Stimulated activated effector memory CD8-positive, alpha-beta T cell treated with anti-CD3 and anti-CD28 coated beads, Interleukin-12 subunit alpha, Interleukin-12 subunit beta, amount 100 ng/mL, for 72 hours (primary cell): ENCODE measurements at regions not wholly inside any gene's neighbourhood (a gene's known extent, or its start where the extent isn't known, plus 50 kb on each side); places are given as distances from the start of the nearest gene placed in this dataset.

Experiments
- ATAC-seq: fragments of 150-1000 bp; cut with Tn5 transposase; 2 replicates; pipeline ENCODE4 v1.10.0; 2021
- DNase-seq, 2 donors: peaks; one replicate each; pipeline ENCODE4 v3.0.0; 2021 to 2022; ENCODE audit warnings: low spot score in 2 of 2
- H3K27ac Mint-ChIP-seq: one replicate; pipeline ENCODE4 v1.8.0; 2022; ENCODE audit warnings: mild to moderate bottlenecking, mixed read lengths
- H3K36me3 Mint-ChIP-seq: one replicate; pipeline ENCODE4 v1.8.0; 2022; ENCODE audit warnings: mild to moderate bottlenecking, mixed read lengths
- H3K4me1 Mint-ChIP-seq: one replicate; pipeline ENCODE4 v1.8.0; 2022; ENCODE audit warnings: mixed read lengths
- H3K4me3 Mint-ChIP-seq: one replicate; pipeline ENCODE4 v1.8.0; 2022; ENCODE audit warnings: mild to moderate bottlenecking, mixed read lengths
- H3K9me3 Mint-ChIP-seq: one replicate; pipeline ENCODE4 v1.8.0; 2022; ENCODE audit warnings: mixed read lengths

- Mint-ChIP-seq H3K4me1 (no peaks in the 10 kb centered on the region), H3K4me3 (no peak overlapping the region), H3K36me3 (no peaks in the 10 kb centered on the region), H3K9me3 (peaks cover 24% of the 10 kb centered on the region), H3K27ac (no peak overlapping the region)
- no peak for DNase-seq
- ATAC-seq: no peak
These were observed 2237.8 kb downstream of the LRRC4C start for GRCh38 chr11:39221550-39222138.

DNA sequence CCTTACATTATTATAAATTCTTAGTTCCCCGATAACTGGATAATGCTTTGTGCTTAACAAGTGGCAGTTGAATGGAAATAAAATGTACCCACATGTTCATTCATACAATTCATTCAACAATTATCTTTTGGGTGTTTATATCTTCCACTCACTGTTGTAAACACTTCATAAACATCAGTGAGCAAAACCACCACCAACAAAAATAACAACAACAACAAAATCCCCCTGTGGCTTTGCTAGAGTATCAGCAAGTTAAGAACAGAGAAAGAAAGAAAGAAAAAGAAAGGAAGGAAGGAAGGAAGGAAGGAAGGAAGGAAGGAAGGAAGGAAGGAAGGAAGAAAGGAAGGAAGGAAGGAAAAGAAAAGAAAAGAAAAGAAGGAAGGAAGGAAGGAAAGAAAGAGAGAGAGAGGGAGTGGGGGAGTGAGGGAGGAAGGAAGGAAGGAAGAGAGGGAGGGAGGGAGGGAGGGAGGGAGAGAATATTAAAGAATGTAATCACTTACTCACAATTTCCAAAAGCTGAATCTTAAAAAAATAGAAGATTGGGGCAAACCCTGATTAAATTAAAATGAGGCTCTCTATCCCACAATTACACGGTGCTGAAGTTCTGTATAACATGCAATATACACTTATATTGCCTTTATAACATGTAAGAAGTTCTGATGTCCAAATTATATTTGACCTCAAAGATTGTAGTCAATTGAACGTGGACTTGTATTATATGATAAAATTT is 2238.8 kb downstream of the LRRC4C start:
- no peak for ATAC-seq
- Mint-ChIP-seq H3K9me3 (peaks cover 26% of the 10 kb centered on the region), H3K27ac (no peak overlapping the region), H3K4me3 (no peak overlapping the region), H3K4me1 (no peaks in the 10 kb centered on the region), H3K36me3 (no peaks in the 10 kb centered on the region)
- DNase-seq: no peak

DNA sequence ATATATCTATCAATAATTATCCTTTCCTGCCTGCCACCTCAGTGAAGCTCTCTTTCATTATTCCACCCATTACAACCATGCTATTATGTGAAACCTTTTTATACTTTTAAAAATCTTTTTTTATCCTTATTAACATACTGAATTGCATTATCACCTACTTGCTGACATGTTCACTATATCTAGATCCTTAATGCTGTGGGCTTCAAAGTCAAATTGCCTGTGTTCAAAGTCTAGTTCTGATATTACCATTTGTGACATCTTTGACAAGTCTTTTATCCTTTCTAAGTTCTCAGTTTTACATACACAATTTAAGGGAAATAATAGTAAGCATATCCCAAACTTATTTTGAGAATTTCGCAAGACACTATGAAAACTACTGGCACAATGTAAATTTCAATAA is 2239.4 kb downstream of the LRRC4C start:
- DNase-seq (no peak), ATAC-seq (no peak)
- Mint-ChIP-seq H3K9me3 (peaks cover 26% of the 10 kb centered on the region), H3K4me1 (no peaks in the 10 kb centered on the region), H3K27ac (no peak overlapping the region), H3K36me3 (no peaks in the 10 kb centered on the region), H3K4me3 (no peak overlapping the region)

GRCh38 chr11:39209981-39210380 is 2249.5 kb downstream of the LRRC4C start:
- DNase-seq (no peak), ATAC-seq (no peak)
- Mint-ChIP-seq H3K27ac (no peak overlapping the region), H3K36me3 (no peaks in the 10 kb centered on the region), H3K4me1 (no peaks in the 10 kb centered on the region), H3K9me3 (peaks cover 10% of the 10 kb centered on the region), H3K4me3 (no peak overlapping the region)

DNA sequence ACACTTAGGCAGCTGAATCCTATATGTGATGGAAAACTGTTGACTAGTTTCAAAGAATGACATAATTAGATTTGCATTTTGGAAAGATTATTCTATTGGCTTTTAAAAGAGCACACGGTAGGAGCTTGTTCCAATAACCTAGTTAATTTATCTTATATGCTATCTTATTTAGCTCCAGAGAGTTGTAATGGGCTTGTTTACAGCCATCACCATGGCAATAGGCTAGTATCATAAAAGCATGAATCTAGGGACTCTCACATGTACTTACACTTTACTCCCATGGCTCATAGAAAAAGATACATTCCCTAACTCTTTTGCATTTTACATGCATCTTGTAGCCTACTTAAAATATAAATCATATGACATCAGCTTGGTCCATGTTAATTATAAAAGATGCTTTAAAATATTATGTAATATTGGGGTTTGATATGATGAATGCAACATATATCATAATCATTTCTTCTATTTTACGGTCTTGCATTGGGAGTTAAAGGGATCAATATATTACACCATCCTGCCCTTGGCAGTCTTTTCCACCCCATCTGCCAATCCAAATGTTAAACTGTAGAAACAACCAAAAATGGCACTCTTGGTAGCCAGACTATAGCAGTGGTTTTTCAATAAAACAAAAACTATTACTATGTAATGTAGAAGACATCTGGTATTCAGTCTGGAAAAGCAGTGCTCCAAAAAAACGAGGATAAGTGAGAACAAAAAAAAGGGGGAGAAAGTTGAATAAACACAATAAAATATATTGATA is 2254.0 kb downstream of the LRRC4C start:
- H3K4me1 Mint-ChIP-seq: no peaks in the 10 kb centered on the region

GRCh38 chr11:39192671-39193070 is 2266.8 kb downstream of the LRRC4C start:
- Mint-ChIP-seq H3K4me1 (no peaks in the 10 kb centered on the region), H3K36me3 (no peaks in the 10 kb centered on the region), H3K9me3 (peaks cover 4% of the 10 kb centered on the region), H3K27ac (no peak overlapping the region), H3K4me3 (no peak overlapping the region)
- no peak for ATAC-seq
- DNase-seq: no peak

More for the DNA sequence above, 2254.0 kb downstream of the LRRC4C start:
- Mint-ChIP-seq H3K4me3 (no peak overlapping the region), H3K27ac (no peak overlapping the region), H3K36me3 (no peaks in the 10 kb centered on the region), H3K9me3 (peaks cover 6% of the 10 kb centered on the region)
- DNase-seq: no peak
- no peak for ATAC-seq

DNA sequence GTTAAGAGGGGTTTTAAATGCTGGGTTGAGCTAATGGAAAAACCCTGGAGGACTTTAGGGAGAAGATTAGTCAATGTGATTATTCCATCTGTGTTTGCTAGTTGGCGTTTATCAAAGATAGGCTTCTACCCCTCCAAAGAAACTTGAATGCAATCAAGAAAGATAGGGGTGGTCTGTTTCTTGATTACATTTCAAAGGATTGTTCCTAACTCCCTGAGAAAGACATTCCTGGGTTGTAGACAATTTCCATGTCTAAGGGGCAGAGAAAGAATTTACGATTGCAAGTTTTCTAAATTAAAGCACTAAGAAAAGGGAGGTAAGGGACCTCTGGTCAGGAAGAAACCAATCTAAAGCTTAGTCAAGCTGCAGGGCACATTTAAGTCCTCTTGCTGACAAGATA is 2268.7 kb downstream of the LRRC4C start:
- H3K9me3 Mint-ChIP-seq: peaks cover 10% of the 10 kb centered on the region
- ATAC-seq (no peak), DNase-seq (no peak)
- no peak overlapping the region for H3K27ac Mint-ChIP-seq
- no peak overlapping the region for H3K4me3 Mint-ChIP-seq
- no peaks in the 10 kb centered on the region for H3K4me1 Mint-ChIP-seq
- no peaks in the 10 kb centered on the region for H3K36me3 Mint-ChIP-seq

GRCh38 chr11:39177678-39178077 is 2281.8 kb downstream of the LRRC4C start:
- ATAC-seq: no peak
- H3K4me3 Mint-ChIP-seq: no peak overlapping the region
- no peaks in the 10 kb centered on the region for H3K4me1 Mint-ChIP-seq
- H3K27ac Mint-ChIP-seq: no peak overlapping the region
- no peak for DNase-seq
- H3K36me3 Mint-ChIP-seq: no peaks in the 10 kb centered on the region
- peaks cover 16% of the 10 kb centered on the region for H3K9me3 Mint-ChIP-seq

DNA sequence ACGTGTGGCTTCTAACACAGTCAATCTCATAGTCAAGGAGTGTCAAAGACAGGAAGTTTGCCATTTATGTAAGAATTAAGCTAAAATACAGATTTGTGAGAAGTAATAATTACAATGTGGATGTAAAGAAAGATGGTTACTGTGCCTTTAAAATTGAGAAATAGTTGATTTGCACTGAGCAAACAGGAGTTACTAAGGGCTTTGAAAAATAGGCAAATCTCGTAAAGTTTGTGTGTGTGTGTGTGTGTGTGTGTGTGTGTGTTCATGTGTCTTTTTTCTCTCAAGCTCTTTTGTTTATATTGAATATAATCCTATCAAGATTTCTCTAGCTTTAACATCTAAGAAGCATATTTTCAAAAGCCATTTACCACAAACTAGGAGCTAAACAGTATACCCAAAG is 2284.5 kb downstream of the LRRC4C start:
- no peaks in the 10 kb centered on the region for H3K4me1 Mint-ChIP-seq
- ATAC-seq: no peak

DNA sequence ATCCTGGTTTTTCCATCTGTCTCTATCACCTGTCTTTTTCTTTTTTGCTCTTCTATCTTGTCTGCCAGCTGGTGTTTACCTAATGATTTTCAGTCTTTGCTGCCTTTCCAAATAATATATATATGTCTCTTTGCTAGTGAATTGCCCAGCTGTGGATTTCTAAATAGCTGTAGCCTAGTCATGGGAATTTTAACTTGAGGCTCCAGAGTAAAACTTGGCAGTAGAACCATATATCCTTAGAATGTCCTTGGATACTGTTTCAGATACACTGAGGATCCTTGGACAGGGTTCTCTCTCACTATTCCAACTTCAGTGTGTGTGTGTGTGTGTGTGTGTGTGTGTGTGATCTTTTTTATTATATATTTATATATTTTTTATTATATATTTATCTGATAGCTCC is 2285.3 kb downstream of the LRRC4C start:
- Mint-ChIP-seq H3K4me3 (no peak overlapping the region), H3K9me3 (peaks cover 23% of the 10 kb centered on the region), H3K27ac (no peak overlapping the region), H3K36me3 (no peaks in the 10 kb centered on the region), H3K4me1 (no peaks in the 10 kb centered on the region)
- DNase-seq (no peak), ATAC-seq (no peak)

More for the DNA sequence above, 2284.5 kb downstream of the LRRC4C start:
- no peak overlapping the region for H3K27ac Mint-ChIP-seq
- H3K9me3 Mint-ChIP-seq: peaks cover 23% of the 10 kb centered on the region
- DNase-seq: no peak
- no peaks in the 10 kb centered on the region for H3K36me3 Mint-ChIP-seq
- H3K4me3 Mint-ChIP-seq: no peak overlapping the region

DNA sequence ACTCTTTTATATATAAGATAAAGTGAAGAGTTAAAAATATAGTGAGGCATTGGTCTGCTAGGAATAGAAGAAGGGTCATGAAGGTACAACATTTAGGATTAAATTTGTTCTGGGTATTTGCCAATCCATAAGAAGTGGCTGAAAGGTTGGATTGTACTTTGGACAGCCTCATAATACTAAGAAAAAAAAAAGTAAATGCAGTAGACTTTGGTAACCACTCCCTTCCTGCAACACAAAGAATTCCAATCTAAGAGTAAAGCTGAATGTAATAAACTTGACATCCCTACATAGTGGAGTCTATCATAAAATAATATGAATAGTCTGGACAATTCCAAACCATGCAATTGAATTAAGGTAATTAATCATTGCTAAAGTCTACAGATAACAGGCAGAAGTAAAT is 2294.4 kb downstream of the LRRC4C start:
- no peak overlapping the region for H3K4me3 Mint-ChIP-seq

GRCh38 chr11:39149214-39149613 is 2310.2 kb downstream of the LRRC4C start:
- H3K36me3 Mint-ChIP-seq: peaks cover 4% of the 10 kb centered on the region
- H3K4me1 Mint-ChIP-seq: no peaks in the 10 kb centered on the region
- peaks cover 15% of the 10 kb centered on the region for H3K9me3 Mint-ChIP-seq
- DNase-seq: no peak
- H3K4me3 Mint-ChIP-seq: no peak overlapping the region
- ATAC-seq: no peak
- H3K27ac Mint-ChIP-seq: no peak overlapping the region

More for the DNA sequence above, 2294.4 kb downstream of the LRRC4C start:
- Mint-ChIP-seq H3K27ac (no peak overlapping the region), H3K4me1 (no peaks in the 10 kb centered on the region), H3K9me3 (peaks cover 9% of the 10 kb centered on the region), H3K36me3 (no peaks in the 10 kb centered on the region)
- no peak for DNase-seq
- ATAC-seq: no peak

DNA sequence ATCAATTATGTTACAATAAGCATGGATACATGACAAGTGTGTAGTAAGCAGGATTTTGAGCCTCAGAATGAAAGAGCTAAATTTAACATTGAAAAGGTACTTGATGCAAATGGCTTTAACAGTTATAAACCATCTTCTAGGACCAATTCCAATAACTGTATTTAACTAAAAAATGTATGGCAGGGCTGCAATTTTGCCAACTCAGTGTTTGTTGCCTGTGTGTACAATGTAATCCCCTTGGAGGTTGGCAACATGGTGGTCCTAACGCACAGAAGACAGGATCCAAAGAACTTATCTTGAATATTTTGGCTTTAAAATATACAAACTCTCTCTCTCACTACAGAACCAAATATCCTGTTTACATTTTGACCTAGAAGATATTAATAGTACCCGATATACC is 2314.1 kb downstream of the LRRC4C start:
- peaks cover 16% of the 10 kb centered on the region for H3K9me3 Mint-ChIP-seq
- ATAC-seq (no peak), DNase-seq (no peak)
- H3K4me1 Mint-ChIP-seq: no peaks in the 10 kb centered on the region
- H3K36me3 Mint-ChIP-seq: peaks cover 4% of the 10 kb centered on the region
- no peak overlapping the region for H3K4me3 Mint-ChIP-seq
- no peak overlapping the region for H3K27ac Mint-ChIP-seq

DNA sequence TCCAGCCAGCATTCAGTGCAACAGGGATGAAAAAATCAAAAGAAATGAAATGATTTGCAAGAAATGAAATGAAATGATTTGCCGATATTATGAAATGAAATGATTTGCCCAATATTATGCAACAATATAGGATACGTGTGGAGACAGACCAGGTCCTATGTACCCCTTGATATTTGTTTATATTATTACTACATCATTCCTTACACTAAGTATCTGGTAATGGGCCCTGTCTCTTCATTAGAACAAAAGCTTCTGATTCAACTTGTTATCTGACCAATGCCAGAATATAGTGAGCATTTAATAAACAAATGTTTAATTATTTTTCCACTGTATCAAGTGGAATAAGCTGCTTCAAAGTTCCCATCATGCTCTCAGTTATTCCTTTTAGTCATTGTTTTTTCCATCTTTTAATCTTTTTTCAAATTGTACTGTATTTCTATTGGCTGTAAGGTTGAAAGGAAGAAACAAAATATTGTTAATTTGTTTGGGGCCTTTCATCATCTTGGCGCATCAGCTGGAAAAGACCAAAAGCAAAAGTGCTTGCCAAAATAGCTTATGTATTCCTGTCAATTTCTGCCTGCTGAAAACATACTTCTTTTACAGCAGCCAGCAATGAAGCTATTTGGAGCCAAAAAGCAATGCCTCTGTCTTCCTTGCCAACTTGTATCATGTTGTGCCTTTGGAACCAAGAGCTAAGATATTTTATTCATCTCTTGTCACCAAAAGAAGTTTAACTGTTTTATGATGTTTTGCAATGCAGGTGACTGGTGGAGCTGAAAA is 2314.9 kb downstream of the LRRC4C start:
- Mint-ChIP-seq H3K4me1 (no peaks in the 10 kb centered on the region), H3K36me3 (no peaks in the 10 kb centered on the region), H3K9me3 (peaks cover 11% of the 10 kb centered on the region), H3K4me3 (no peak overlapping the region), H3K27ac (no peak overlapping the region)
- no peak for ATAC-seq
- no peak for DNase-seq

GRCh38 chr11:39139581-39139980 is 2319.9 kb downstream of the LRRC4C start:
- no peaks in the 10 kb centered on the region for H3K4me1 Mint-ChIP-seq
- no peak for ATAC-seq

More at GRCh38 chr11:39139581-39139980, 2319.9 kb downstream of the LRRC4C start:
- H3K36me3 Mint-ChIP-seq: no peaks in the 10 kb centered on the region
- H3K9me3 Mint-ChIP-seq: peaks cover 12% of the 10 kb centered on the region
- no peak for DNase-seq
- H3K27ac Mint-ChIP-seq: no peak overlapping the region
- no peak overlapping the region for H3K4me3 Mint-ChIP-seq
